ENCODE measurements at regions not wholly inside any gene's neighbourhood (a gene's known extent, or its start where the extent isn't known, plus 50 kb on each side); places are given as distances from the start of the nearest gene placed in this dataset.

- no peak for TF ChIP-seq CTCF (IDR thresholded peaks at IDR 0.05)
- no peak for TF ChIP-seq POLR2A (IDR thresholded peaks at IDR 0.05)
Measured at GRCh38 chr5:110341836-110342235, 384.6 kb downstream of the TMEM232 start.
